Vagina (tissue), 2 donors: ENCODE measurements at regions not wholly inside any gene's neighbourhood (a gene's known extent, or its start where the extent isn't known, plus 50 kb on each side); places are given as distances from the start of the nearest gene placed in this dataset.

ENCODE experiments used
- DNase-seq, 2 donors: peaks; one replicate each; pipeline ENCODE4 v3.0.0-alpha.2; 2017; ENCODE audit errors: extremely low spot score in 2 of 2
- H3K27ac ChIP-seq: fragments of 200-600 bp; sonication (generic); one replicate; pipeline ENCODE4 v1.5.1; 2019
- H3K27me3 ChIP-seq: fragments of 200-600 bp; sonication (generic); one replicate; pipeline ENCODE4 v1.5.1; 2019
- H3K36me3 ChIP-seq, 2 donors: fragments of 200-600 bp; sonication (generic); one replicate each; pipeline ENCODE4 v1.5.1; 2017 to 2019
- H3K4me1 ChIP-seq: fragments of 200-600 bp; sonication (generic); one replicate; pipeline ENCODE4 v1.5.1; 2019
- H3K4me3 ChIP-seq, 2 donors: fragments of 200-600 bp; sonication (generic); 1 replicate in 1 of 2; 2 replicates in 1 of 2; pipeline ENCODE4 v1.5.1; 2016 to 2019
- H3K9me3 ChIP-seq: fragments of 200-600 bp; sonication (generic); one replicate; pipeline ENCODE4 v1.5.1; 2019
- POLR2A ChIP-seq, 2 donors: fragments of 450-650 bp; IDR thresholded peaks; one replicate each; pipeline ENCODE4 v1.6.1; 2017; ENCODE audit warnings: antibody characterized with exemption in 2 of 2, mild to moderate bottlenecking in 2 of 2, moderate library complexity in 2 of 2
- POLR2AphosphoS5 ChIP-seq, 2 donors: sonication (generic); formaldehyde crosslinking; IDR thresholded peaks; one replicate each; pipeline ENCODE4 v1.9.0; 2017; ENCODE audit warnings: antibody characterized with exemption in 2 of 2, mild to moderate bottlenecking in 2 of 2, low read depth in 1 of 2; ENCODE audit not compliant: insufficient read depth in 1 of 2
- intact Hi-C: fragments of 100-400 bp; cut with DNase I; formaldehyde crosslinking; loops from one replicate; pipeline ENCODE4 v1.15.1; 2023
- TF ChIP-seq, protein P1 (sequence below), 3 experiments: fragments of 450-650 bp in 2 of 3; fragments of 200-600 bp in 1 of 3; sonication (generic) in 1 of 3; IDR thresholded peaks; one replicate each; pipeline ENCODE4 v1.5.1; 2017 to 2019; ENCODE audit warnings: antibody characterized with exemption in 3 of 3, mild to moderate bottlenecking in 2 of 3, moderate library complexity in 2 of 3

DNA sequence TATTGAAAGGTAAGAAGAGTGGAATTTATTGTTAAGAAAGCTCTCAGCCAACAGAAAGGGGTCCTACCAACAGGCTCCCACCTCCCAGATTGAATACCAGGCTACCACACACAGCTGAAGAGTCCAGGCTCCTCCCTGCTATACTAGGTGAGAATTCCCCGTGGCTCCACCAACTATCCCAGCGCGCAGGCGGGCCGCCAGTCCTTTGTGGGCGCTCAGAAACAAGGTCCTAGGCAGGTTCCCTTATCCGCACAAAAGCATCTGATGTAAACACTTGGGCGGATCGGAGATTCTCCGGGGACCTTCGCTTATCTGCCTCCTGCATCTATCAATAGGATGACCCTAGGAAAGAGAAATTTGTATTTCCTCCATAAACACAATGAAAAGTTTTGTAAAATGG lies 423.9 kb upstream of the ADGRL4 start:
- Histone ChIP-seq H3K27ac (no peak overlapping the region), H3K4me1 (no peaks in the 10 kb centered on the region), H3K27me3 (no peaks in the 10 kb centered on the region), H3K36me3 (no peaks in the 10 kb centered on the region), H3K4me3 (no peak overlapping the region), H3K9me3 (no peaks in the 10 kb centered on the region)
- TF ChIP-seq POLR2A (IDR thresholded peaks at IDR 0.05) (no peak), POLR2AphosphoS5 (IDR thresholded peaks at IDR 0.05; ENCODE audit: insufficient read depth in 1 of 2, low read depth in 1 of 2) (no peak)
- TF ChIP-seq, protein P1, sequence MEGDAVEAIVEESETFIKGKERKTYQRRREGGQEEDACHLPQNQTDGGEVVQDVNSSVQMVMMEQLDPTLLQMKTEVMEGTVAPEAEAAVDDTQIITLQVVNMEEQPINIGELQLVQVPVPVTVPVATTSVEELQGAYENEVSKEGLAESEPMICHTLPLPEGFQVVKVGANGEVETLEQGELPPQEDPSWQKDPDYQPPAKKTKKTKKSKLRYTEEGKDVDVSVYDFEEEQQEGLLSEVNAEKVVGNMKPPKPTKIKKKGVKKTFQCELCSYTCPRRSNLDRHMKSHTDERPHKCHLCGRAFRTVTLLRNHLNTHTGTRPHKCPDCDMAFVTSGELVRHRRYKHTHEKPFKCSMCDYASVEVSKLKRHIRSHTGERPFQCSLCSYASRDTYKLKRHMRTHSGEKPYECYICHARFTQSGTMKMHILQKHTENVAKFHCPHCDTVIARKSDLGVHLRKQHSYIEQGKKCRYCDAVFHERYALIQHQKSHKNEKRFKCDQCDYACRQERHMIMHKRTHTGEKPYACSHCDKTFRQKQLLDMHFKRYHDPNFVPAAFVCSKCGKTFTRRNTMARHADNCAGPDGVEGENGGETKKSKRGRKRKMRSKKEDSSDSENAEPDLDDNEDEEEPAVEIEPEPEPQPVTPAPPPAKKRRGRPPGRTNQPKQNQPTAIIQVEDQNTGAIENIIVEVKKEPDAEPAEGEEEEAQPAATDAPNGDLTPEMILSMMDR (IDR thresholded peaks at IDR 0.05), result no peak
- intact Hi-C loops, result no loop called here
- no peak for DNase-seq

DNA sequence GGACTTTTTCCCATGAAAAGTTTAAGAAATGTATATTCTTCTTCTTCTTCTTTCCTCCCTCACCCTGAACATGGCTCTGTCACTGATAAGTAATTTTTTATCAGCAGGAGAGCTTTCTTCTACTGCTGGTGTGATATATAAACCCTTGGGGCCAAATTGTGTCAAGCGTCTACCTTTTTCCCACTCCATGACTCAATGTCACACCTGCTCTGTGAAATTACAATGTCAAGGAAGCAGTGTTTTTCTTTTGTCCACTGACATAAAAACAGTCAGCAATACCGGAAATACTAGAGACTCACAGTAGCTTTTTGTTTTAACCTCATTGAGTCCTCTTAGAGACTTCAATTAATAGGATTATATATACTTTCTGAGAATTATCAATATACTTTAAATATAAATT lies 416.2 kb upstream of the ADGRL4 start:
- Histone ChIP-seq H3K27ac (no peak overlapping the region), H3K4me1 (no peaks in the 10 kb centered on the region), H3K27me3 (no peaks in the 10 kb centered on the region), H3K36me3 (no peaks in the 10 kb centered on the region), H3K4me3 (no peak overlapping the region), H3K9me3 (no peaks in the 10 kb centered on the region)
- intact Hi-C loops, result no loop called here
- DNase-seq, result no peak
- TF ChIP-seq, protein P1 (IDR thresholded peaks at IDR 0.05), result no peak
- no peak for TF ChIP-seq POLR2AphosphoS5 (IDR thresholded peaks at IDR 0.05; ENCODE audit: insufficient read depth in 1 of 2, low read depth in 1 of 2)
- TF ChIP-seq POLR2A (IDR thresholded peaks at IDR 0.05), result no peak

DNA sequence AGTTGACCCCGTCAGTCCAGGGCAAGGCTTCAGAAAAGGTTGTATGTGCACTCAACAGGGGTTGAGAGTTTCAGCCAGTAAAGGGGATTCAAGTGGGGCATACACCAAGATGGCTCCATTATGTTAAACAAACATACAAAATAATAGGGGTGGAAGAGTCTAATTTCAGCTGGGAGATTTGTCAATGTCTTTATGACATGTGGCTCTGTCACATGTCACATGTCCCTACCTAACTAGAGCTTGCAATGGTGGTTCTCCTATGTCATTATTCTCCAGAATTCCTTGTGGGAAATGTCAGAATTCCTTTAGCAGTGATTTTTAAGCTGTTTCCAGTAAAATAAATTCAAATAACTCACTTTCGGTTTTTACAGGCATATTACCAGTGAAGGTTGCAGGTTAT lies 392.0 kb upstream of the ADGRL4 start:
- Histone ChIP-seq H3K4me1 (no peaks in the 10 kb centered on the region), H3K27ac (no peak overlapping the region), H3K9me3 (no peaks in the 10 kb centered on the region), H3K27me3 (no peaks in the 10 kb centered on the region), H3K36me3 (no peaks in the 10 kb centered on the region), H3K4me3 (no peak overlapping the region)
- TF ChIP-seq, protein P1 (IDR thresholded peaks at IDR 0.05), result no peak
- TF ChIP-seq POLR2A (IDR thresholded peaks at IDR 0.05) (no peak), POLR2AphosphoS5 (IDR thresholded peaks at IDR 0.05; ENCODE audit: insufficient read depth in 1 of 2, low read depth in 1 of 2) (no peak)
- intact Hi-C loops, result no loop called here
- no peak for DNase-seq

DNA sequence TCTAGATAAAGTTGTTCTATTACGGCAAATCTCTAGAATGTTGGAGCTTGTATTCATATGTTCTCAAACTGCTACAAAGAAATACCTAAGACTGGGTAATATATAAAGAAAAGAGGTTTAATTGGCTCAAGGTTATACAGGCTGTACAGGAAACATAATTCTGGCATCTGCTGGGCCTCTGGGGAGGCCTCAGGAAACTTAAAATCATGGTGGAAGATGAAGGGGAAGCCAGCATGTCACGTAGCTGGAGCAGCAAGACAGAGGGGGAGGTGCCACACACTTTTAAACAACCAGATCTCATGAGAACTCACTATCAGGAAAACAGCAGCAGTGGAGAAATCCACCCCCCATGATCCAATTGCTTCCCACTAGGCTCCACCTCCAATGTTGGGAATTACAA lies 390.4 kb upstream of the ADGRL4 start:
- Histone ChIP-seq H3K4me1 (no peaks in the 10 kb centered on the region), H3K27ac (no peak overlapping the region), H3K27me3 (no peaks in the 10 kb centered on the region), H3K4me3 (no peak overlapping the region), H3K36me3 (no peaks in the 10 kb centered on the region), H3K9me3 (no peaks in the 10 kb centered on the region)
- TF ChIP-seq POLR2AphosphoS5 (IDR thresholded peaks at IDR 0.05; ENCODE audit: insufficient read depth in 1 of 2, low read depth in 1 of 2) (no peak), POLR2A (IDR thresholded peaks at IDR 0.05) (no peak)
- no peak for DNase-seq
- intact Hi-C loops, result no loop called here

DNA sequence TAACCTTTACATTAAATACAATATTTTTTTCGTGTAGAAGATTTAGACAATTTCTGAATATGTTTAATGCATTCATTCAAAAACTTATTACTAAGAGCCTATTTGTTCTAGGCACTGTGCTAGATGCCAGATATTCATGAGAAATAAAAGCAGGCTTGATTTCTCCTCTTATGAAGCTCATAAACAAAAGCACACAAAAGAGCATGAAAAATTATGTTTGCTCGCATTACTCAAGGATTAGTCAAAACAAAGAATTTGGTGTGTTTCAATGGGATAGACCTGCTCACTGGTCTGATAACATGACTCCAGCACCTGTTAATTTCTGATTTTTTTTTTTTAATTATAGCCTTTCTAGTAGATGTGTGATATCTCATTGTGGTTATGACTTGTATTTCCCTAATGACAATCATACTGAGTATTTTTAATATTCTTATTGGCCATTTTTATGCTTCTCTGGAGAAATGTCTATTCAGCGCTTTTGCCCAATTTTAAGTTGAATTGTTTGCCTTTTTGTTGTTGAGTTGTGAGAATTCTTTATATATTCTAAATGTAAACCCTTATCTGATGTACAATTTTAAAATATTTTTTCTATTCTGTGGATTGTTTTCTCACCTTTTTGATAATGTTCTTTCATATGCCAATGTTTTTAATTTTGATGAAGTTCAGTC lies 382.3 kb upstream of the ADGRL4 start:
- Histone ChIP-seq H3K36me3 (no peaks in the 10 kb centered on the region), H3K4me1 (no peaks in the 10 kb centered on the region), H3K27me3 (no peaks in the 10 kb centered on the region), H3K27ac (no peak overlapping the region), H3K4me3 (no peak overlapping the region), H3K9me3 (no peaks in the 10 kb centered on the region)
- TF ChIP-seq POLR2AphosphoS5 (IDR thresholded peaks at IDR 0.05; ENCODE audit: insufficient read depth in 1 of 2, low read depth in 1 of 2) (no peak), POLR2A (IDR thresholded peaks at IDR 0.05) (no peak)
- TF ChIP-seq, protein P1 (IDR thresholded peaks at IDR 0.05), result no peak
- DNase-seq, result no peak
- intact Hi-C loops, result no loop called here
